ENCODE measurements at regions not wholly inside any gene's neighbourhood (a gene's known extent, or its start where the extent isn't known, plus 50 kb on each side); places are given as distances from the start of the nearest gene placed in this dataset.

DNA sequence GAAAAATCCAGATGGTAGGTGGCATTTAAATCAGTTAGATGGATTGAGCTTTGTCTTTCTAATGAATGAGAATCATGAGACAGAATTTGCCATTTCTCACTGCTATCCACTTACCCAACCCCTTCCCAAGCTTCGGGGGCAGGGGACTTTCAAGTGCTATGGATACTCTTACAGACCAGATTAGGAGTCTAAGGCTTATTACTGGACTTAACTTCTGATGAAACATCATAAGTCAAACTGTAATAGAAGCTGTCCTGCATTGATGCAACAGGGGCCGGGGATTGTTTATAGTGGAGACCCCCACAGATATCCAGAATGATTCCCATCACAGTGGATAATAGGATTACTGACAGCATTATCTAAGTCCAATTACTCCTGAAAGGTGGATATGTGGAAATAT is 267.0 kb downstream of the NUF2 start:
- no peak for TF ChIP-seq RAD21 (IDR thresholded peaks at IDR 0.05; ENCODE audit: low read depth)
- no peak for TF ChIP-seq CREB1 (IDR thresholded peaks at IDR 0.05; ENCODE audit: low read depth)
